Fibroblast of lung (primary cell): ENCODE measurements at regions not wholly inside any gene's neighbourhood (a gene's known extent, or its start where the extent isn't known, plus 50 kb on each side); places are given as distances from the start of the nearest gene placed in this dataset.

Source experiments
- DNase-seq, 2 donors: peaks; one replicate each; pipeline versions ENCODE4 v3.0.0 to v3.0.0-alpha.2; 2010; ENCODE audit warnings: low read depth in 2 of 2
- H2AFZ ChIP-seq: 2 replicates; pipeline ENCODE4 v1.5.1; 2012; ENCODE audit warnings: low read length, control low read depth, inconsistent platforms
- H3K27ac ChIP-seq: 2 replicates; pipeline ENCODE4 v1.5.1; 2011; ENCODE audit warnings: low read length, control low read depth; ENCODE audit not compliant: insufficient read depth
- H3K27me3 ChIP-seq: 2 replicates; pipeline ENCODE4 v1.5.1; 2011; ENCODE audit warnings: mild to moderate bottlenecking, low read length; ENCODE audit not compliant: control insufficient read depth, insufficient read depth
- H3K36me3 ChIP-seq: 2 replicates; pipeline ENCODE4 v1.5.1; 2011; ENCODE audit warnings: low read length; ENCODE audit not compliant: control insufficient read depth, insufficient read depth
- H3K4me1 ChIP-seq: 2 replicates; pipeline ENCODE4 v1.5.1; 2011; ENCODE audit warnings: low read length; ENCODE audit not compliant: control insufficient read depth, insufficient read depth; ENCODE audit errors: extremely low read depth
- H3K4me2 ChIP-seq: 2 replicates; pipeline ENCODE4 v1.5.1; 2011; ENCODE audit warnings: low read length, control low read depth; ENCODE audit not compliant: insufficient read depth; ENCODE audit errors: extremely low read depth
- H3K4me3 ChIP-seq, 4 experiments: fragments of 200-600 bp in 1 of 4; sonication (generic) in 1 of 4; replicated peaks in 1 of 4; 2 replicates each; pipeline ENCODE4 v1.5.1; 2011 to 2016; ENCODE audit warnings: low read length in 4 of 4, low read depth in 3 of 4, mild to moderate bottlenecking in 3 of 4, control low read depth in 2 of 4, inconsistent platforms in 1 of 4, mixed read lengths in 1 of 4; ENCODE audit not compliant: insufficient read depth in 1 of 4; ENCODE audit errors: control extremely low read depth in 1 of 4
- H3K79me2 ChIP-seq: 2 replicates; pipeline ENCODE4 v1.5.1; 2012; ENCODE audit warnings: mild to moderate bottlenecking, low read length, inconsistent platforms; ENCODE audit not compliant: control insufficient read depth, insufficient read depth
- H3K9ac ChIP-seq: 2 replicates; pipeline ENCODE4 v1.5.1; 2011; ENCODE audit warnings: mild to moderate bottlenecking, low read length, control low read depth; ENCODE audit not compliant: insufficient read depth
- H3K9me3 ChIP-seq: 2 replicates; pipeline ENCODE4 v1.5.1; 2012; ENCODE audit warnings: low read depth, low read length; ENCODE audit not compliant: control insufficient read depth, insufficient read depth
- H4K20me1 ChIP-seq: 2 replicates; pipeline ENCODE4 v1.5.1; 2011; ENCODE audit warnings: low read length; ENCODE audit not compliant: control insufficient read depth, insufficient read depth; ENCODE audit errors: extremely low read depth
- EZH2 ChIP-seq: IDR thresholded peaks from 2 replicates; pipeline ENCODE4 v1.5.1; 2012; ENCODE audit warnings: low read length, control low read depth, mild to moderate bottlenecking; ENCODE audit errors: missing control alignments
- TF ChIP-seq, protein P1 (sequence below), 2 donors: IDR thresholded peaks in 1 of 2; conservative IDR thresholded peaks in 1 of 2; 1 replicate in 1 of 2; 2 replicates in 1 of 2; pipeline ENCODE4 v1.5.1; 2011 to 2012; ENCODE audit warnings: low read length in 2 of 2, control low read depth in 1 of 2, inconsistent platforms in 1 of 2, low read depth in 1 of 2, mild to moderate bottlenecking in 1 of 2

GRCh38 chr18:24993628-24994027, 358.3 kb downstream of the ZNF521 start:
- no peaks in the 10 kb centered on the region for H3K36me3 ChIP-seq
- H3K27ac ChIP-seq: no peak overlapping the region
- H3K9me3 ChIP-seq: no peaks in the 10 kb centered on the region
- H3K27me3 ChIP-seq: no peaks in the 10 kb centered on the region
- no peak overlapping the region for H3K9ac ChIP-seq
- TF ChIP-seq, protein P1, sequence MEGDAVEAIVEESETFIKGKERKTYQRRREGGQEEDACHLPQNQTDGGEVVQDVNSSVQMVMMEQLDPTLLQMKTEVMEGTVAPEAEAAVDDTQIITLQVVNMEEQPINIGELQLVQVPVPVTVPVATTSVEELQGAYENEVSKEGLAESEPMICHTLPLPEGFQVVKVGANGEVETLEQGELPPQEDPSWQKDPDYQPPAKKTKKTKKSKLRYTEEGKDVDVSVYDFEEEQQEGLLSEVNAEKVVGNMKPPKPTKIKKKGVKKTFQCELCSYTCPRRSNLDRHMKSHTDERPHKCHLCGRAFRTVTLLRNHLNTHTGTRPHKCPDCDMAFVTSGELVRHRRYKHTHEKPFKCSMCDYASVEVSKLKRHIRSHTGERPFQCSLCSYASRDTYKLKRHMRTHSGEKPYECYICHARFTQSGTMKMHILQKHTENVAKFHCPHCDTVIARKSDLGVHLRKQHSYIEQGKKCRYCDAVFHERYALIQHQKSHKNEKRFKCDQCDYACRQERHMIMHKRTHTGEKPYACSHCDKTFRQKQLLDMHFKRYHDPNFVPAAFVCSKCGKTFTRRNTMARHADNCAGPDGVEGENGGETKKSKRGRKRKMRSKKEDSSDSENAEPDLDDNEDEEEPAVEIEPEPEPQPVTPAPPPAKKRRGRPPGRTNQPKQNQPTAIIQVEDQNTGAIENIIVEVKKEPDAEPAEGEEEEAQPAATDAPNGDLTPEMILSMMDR (conservative IDR thresholded peaks at IDR 0.05 in 1 of 2, IDR thresholded peaks at IDR 0.05 in 1 of 2; ENCODE audit: low read depth in 1 of 2, low read length in 2 of 2): no peak
- DNase-seq: peak in 1 of 2 donors; percentile 6
- no peaks in the 10 kb centered on the region for H4K20me1 ChIP-seq
- no peak overlapping the region for H3K4me3 ChIP-seq
- no peaks in the 10 kb centered on the region for H3K79me2 ChIP-seq
- H3K4me2 ChIP-seq: no peak overlapping the region
- H2AFZ ChIP-seq: no peak overlapping the region
- no peaks in the 10 kb centered on the region for H3K4me1 ChIP-seq

GRCh38 chr18:24995056-24995455, 356.9 kb downstream of the ZNF521 start:
- no peaks in the 10 kb centered on the region for H3K79me2 ChIP-seq
- H3K4me2 ChIP-seq: no peak overlapping the region
- no peak overlapping the region for H3K4me3 ChIP-seq
- H2AFZ ChIP-seq: no peak overlapping the region
- no peaks in the 10 kb centered on the region for H3K27me3 ChIP-seq
- H4K20me1 ChIP-seq: no peaks in the 10 kb centered on the region
- H3K9ac ChIP-seq: no peak overlapping the region
- no peak overlapping the region for H3K27ac ChIP-seq
- DNase-seq: peak in 1 of 2 donors; percentile 64
- H3K4me1 ChIP-seq: no peaks in the 10 kb centered on the region
- no peak for TF ChIP-seq EZH2
- TF ChIP-seq, protein P1 (conservative IDR thresholded peaks at IDR 0.05 in 1 of 2, IDR thresholded peaks at IDR 0.05 in 1 of 2; ENCODE audit: low read depth in 1 of 2, low read length in 2 of 2): no peak
- H3K36me3 ChIP-seq: no peaks in the 10 kb centered on the region
- no peaks in the 10 kb centered on the region for H3K9me3 ChIP-seq

- H2AFZ ChIP-seq: no peak overlapping the region
- no peaks in the 10 kb centered on the region for H4K20me1 ChIP-seq
- no peak overlapping the region for H3K27ac ChIP-seq
- H3K4me2 ChIP-seq: no peak overlapping the region
- H3K4me3 ChIP-seq: no peak overlapping the region
- no peaks in the 10 kb centered on the region for H3K9me3 ChIP-seq
- H3K9ac ChIP-seq: no peak overlapping the region
- no peaks in the 10 kb centered on the region for H3K4me1 ChIP-seq
- no peaks in the 10 kb centered on the region for H3K27me3 ChIP-seq
- peak; percentile 40 to 73 for DNase-seq
- H3K36me3 ChIP-seq: no peaks in the 10 kb centered on the region
- TF ChIP-seq, protein P1 (conservative IDR thresholded peaks at IDR 0.05 in 1 of 2, IDR thresholded peaks at IDR 0.05 in 1 of 2; ENCODE audit: low read depth in 1 of 2, low read length in 2 of 2): no peak
- TF ChIP-seq EZH2: no peak
- H3K79me2 ChIP-seq: no peaks in the 10 kb centered on the region
These were observed 356.2 kb downstream of the ZNF521 start for GRCh38 chr18:24995755-24996154.
